GM21526 (cell line): ENCODE measurements at regions not wholly inside any gene's neighbourhood (a gene's known extent, or its start where the extent isn't known, plus 50 kb on each side); places are given as distances from the start of the nearest gene placed in this dataset.
"Not testable (repeated sequence)": the region's sequence is repeated elsewhere in the genome, so short reads cannot be mapped to it uniquely, and the experiment has no call there.

Source experiments
- ATAC-seq: cut with Tn5 transposase; IDR thresholded peaks from one replicate; pipeline ENCODE4 v1.9.1; 2021; ENCODE audit warnings: moderate library complexity; ENCODE audit not compliant: unreplicated experiment, low FRiP score

DNA sequence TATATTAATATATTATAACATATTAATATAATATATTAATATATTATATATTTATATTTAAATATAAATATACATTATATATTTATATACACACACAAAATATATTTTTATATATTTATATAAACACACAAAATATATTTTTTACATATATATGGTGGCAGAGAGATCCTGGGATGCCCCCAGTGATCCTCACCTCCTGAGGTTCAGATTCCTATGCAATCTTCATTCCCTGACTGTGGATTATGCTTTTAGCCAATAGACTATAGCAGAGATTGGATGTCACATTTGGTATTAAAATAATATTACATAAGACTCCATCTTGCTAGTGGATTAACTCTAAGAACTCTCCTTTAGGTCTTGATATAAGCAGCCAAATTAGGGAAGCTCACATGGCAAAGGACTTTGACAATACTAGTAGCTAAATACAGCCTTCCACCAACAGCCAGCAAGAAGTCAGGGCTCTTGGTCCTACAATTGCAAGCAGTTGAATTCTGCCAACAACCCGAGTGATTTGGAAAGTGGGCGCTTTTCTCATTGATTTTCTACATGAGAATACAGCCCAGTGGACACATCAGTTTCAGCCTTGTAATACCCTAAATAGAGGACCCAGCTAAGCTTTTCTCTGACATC lies 681.0 kb downstream of the C6orf118 start:
- no peak for ATAC-seq

DNA sequence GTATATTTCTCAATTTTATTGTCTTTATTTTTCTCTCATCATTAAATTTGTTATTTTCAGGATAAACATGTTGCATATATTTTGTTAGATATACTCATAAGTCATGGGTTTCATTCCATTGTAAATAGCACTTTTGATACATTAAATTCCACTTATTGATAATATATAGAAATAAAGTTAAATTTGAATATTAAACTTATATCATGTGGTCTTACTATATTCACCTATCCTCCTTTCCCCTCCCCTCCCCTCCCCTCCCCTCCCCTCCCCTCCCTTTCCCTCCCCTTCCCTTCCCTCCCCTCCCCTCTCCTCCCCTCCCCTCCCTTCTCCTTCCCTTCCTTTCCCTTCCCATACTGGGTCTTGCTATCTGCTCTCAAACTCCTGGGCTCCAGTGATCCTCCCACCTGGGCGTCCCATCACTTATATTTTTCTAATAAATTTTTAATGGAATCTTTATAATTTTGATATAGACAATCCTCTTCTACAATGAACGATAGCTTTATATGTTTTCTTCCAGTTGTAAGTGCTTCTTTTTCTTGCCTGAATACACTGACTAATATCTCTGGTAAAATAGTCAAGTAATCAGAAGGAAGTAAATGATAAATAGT lies 692.4 kb downstream of the C6orf118 start:
- ATAC-seq: no peak

DNA sequence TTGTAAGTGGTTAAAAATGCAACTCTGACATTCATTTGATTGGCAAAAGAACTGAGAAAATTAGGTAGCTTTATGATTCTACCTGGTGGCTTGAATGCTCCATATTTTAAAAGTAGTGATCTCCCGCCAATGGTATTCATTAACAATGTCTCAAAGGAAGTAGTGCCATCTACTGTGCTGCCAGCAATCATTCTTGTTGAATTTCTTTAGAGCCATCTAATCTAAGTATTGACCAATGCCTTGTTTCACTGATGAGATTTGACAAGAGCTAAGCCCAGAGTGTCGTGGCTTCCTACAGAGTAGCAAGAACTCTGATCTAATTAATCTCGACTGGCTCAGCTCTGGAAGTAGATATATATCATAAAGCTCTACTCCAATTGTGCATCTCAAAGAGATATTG lies 696.7 kb downstream of the C6orf118 start:
- ATAC-seq: no peak

DNA sequence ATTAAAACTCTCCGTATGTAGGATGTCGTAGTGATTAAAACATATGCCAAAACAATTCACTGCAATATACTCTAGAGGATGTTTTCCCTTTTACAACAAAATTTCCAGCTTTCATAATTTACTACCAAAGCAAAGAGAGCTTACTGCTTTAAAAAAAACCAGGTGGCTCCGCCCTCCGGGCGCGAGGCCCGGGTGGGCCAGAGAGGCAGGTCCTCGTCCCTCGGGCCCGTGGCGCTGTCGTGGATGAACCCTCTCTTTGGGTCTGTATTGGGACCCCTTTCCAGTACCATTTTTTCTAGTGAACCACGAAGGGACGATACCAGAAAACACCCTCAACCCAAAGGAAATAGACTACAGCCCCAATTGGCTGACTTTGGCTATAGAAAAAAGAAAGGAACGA lies 698.5 kb downstream of the C6orf118 start:
- not testable (repeated sequence) for ATAC-seq

DNA sequence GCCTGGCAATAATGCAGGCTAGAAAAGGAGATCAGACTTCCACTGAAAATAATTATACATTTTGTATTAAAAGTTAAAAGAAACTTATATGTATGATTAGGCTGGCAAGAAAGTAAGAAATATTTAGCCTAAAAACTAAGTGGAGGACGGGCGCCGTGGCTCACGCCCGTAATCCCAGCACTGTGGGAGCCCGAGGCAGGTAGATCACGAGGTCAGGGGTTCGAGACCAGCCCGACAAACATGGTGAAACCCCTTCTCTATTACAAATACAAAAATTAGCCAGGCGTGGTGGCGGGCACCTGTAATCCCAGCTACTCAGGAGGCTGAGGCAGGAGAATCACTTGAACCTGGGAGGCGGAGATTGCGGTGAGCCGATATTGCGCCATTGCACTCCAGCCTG lies 707.0 kb downstream of the C6orf118 start:
- ATAC-seq: not testable (repeated sequence)

DNA sequence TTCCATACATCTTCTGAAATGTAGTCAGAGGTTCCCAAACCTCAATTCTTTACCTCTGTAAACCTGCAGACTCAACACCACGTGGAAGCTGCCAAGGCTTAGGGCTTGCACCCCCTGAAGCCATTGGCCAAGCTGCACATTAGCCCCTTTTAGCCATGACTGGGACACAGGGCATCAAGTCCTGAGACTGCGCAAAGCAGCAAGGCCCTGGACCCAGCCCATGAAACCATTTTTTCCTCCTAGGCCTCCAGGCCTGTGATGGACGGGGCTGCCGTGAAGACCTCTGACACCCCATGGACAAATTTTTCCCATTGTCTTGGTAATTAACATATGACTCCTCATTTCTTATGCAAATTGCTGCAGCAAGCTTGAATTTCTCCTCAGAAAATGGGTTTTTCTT lies 727.8 kb downstream of the C6orf118 start:
- ATAC-seq: no peak

DNA sequence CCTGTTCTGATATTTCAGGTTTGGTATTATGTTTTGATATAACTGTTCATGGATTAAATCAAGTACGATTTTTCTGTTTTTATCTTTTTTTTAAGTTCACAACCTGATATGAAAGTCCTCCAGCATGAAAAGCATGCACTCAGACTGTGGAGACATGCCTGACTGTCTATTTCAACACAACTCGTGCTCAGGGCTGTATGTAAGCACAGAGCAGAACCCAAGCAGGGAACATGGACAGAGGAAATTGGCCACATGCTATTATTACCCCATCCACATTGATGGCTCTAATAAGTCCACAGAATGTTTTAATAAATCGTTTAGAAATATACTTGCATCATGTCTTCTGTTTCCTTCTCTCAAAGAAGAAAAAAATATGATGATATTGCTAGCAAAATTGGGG lies 730.4 kb downstream of the C6orf118 start:
- ATAC-seq: no peak

DNA sequence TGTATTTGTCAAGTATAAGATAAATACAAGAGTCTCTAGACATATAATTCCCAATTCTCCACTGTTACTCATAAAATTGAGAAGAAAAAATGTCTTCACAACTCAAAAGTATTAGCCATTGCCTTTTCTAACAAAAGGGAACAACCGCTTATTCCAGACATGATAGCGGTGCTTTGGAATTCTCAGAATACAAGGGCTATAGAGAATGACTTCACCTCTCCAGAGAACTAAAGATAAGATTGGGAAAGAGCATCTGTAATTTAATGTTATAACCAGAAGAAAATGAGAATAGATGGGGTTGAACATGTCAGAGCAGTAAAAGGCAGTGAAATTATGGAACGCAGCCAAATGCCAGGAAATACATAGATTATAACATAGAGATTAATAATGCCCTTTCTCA lies 730.8 kb downstream of the C6orf118 start:
- ATAC-seq: no peak

DNA sequence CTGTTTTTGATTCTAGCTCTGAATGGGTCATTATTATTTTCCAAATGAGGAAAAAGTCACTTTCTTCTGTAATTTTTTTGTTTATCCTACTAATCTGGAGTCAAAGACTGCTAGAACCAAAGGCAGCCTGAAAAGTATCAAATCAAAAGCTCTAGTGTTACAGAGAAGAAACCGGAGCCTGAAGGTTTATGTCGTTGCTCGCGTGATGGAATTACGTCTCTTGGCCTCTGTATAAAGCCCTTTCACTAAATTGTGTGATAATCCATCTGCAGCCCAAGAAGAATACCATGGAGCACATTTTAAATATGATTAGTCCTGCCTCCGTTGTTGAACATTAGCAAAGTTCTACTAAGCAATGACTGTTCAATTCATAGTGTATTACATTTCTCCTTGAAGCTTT lies 738.6 kb downstream of the C6orf118 start:
- ATAC-seq: no peak

DNA sequence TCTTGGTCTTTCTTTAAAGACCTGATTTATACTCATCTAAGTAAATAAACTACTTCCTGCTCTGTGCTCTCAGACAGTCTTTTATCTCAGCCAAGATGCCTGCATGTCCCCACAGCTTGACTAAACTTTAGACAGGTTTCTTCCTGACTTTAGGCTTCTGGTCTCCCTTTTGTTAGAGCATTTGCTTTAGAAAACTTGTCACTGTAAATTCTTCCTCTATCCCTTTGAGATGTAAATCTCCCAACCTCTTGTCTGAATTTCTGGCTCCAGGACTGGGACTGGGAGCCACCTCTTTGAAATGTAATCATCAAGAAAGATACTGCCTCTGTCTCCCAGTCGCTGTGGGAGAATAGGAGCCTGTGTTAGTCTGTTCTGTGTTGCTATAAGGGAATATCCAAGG lies 739.9 kb downstream of the C6orf118 start:
- no peak for ATAC-seq

DNA sequence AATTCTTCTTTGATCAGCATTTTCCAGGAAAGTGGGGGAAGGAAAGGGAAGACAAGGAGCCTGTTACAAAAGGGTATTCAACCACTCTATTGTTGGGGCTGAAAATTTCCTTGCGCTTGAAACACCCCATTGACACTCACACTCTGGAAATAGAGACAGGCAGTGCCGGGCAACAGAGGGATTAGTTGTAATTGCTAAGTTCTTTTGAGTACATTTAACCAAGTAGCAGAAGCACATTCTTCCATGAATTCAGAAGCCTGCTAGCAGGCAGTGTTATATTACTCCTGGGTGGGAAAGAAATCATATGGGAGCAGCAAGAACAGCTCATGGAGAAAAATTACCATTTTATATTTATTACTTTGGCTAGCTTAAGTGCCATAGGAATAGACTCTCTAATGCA lies 745.5 kb downstream of the C6orf118 start:
- ATAC-seq: no peak

DNA sequence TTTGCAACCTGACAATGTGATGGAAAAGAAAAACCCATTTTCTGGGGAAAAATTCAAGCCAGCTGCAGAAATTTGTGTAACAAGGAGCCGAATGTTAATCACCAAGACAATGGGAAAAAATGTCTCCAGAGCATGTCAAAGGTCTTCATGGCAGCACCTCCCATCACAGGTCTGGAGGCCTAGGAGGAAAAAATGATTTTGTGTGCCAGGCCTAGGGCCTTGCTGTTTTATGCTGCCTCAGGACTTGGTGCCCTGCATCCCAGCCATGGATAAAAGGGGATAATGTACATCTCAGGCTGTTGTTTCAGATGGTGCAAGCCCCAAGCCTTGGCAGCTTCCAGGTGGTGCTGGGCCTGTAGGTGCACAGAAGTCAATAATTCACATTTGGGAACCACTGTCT lies 747.7 kb downstream of the C6orf118 start:
- no peak for ATAC-seq

DNA sequence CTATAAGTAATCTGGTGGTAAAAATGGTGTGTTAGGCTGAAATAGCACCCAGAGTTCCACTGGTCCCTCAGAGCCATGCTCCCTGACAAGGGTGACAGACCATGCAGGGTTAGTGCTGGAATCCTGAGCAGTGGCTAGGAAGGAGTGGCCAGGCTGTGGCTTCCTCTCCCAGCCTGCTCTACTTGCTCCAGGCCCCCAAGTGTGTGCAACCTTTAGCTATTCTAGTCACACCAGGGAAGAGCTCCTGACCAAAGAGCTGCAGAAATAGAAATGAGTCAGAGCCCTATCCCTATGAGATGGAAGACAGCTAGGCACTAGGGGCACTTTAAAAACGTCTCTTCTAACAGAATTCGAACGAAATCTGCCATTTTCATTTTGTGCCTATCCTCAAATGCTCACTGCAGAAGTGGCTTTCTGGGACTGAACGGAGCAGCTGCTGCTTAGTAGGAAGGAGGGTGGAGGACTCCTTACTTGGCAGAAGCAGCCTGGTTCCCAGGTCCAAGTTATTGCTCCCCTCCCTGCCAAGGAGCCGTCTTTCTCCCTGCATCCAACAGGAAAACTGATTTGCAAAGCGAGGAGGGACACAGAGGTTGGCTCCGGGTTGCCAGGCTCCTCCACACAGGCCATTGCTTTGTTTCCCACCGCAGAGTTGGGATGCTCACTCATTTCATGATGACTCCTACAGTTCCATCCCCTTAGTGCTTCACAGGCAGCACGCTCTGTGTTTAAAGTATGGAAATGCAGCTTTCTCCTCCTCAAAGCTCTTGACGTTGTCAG lies 754.5 kb downstream of the C6orf118 start:
- ATAC-seq: no peak

DNA sequence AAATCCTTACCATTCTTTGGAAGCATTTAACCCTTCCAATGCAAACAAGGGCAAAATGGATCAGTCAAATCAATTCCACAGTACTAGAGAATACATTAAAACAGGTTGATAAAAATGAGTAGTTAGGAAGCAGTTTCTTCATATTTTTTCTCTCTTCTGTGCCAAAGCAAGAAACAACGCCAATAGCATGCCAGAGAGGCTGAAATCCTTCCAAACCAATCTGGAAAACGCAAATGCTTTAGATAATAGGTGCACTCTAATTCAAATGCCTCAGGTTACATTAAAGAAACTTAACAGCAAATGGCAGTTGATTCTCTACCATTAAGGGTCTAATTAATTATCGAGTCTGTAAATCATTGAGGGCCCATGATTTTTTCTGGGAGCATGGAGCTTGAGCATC lies 755.2 kb downstream of the C6orf118 start:
- ATAC-seq: no peak

DNA sequence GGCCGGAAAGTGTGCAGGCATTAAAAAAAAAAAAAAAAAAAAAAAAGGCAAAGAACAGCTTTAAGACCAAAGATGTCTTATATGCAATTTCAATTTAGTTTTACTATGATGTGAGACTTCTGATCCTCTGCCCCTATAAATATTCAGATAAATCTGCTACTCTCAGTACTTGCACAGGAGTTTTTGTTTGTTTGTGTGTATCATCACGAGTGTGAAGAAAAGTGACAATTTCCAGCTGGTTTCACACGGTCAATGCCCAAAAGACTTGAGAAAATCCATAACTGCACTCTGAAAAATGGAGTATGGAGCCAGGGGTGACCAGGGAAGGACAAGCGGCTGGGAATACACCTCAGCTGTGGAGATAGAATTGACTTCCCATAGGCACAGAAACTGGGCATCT lies 757.7 kb downstream of the C6orf118 start:
- no peak for ATAC-seq

DNA sequence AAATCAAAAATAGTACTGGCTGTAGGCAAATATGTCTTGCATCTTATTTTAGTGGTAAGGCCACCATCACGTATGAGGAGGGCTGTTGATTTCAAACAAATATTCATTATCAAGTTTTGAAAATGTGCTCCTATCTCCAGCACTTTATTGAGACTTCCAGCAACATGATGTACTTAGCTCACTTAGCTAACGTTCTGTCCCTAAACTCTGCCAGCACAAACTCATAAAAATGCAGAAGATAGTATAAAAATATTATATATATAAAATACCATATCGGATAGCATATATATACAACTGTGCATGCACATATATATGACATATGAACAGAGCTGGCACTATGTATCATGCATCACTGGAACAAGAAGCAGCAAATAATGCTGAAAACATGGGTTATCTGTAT lies 762.3 kb downstream of the C6orf118 start:
- no peak for ATAC-seq

DNA sequence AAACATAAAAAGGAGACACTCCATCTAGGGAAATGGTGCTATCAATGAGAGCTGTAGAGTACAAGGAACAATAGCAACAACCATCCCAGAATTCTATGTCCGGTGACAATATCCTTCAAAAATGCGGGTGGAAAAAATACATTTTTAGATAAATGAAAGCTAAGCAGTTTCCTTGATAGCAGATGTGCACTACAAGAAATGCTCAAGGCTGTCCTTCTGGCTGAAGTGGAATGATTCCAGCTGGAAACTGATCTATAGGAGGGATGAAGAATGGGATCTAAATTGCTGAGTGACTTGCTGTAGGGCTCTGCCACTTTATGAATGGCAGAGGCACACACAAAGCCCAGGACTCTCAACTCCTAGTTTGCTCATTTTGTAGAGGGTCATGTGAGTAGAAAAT lies 763.1 kb downstream of the C6orf118 start:
- no peak for ATAC-seq

DNA sequence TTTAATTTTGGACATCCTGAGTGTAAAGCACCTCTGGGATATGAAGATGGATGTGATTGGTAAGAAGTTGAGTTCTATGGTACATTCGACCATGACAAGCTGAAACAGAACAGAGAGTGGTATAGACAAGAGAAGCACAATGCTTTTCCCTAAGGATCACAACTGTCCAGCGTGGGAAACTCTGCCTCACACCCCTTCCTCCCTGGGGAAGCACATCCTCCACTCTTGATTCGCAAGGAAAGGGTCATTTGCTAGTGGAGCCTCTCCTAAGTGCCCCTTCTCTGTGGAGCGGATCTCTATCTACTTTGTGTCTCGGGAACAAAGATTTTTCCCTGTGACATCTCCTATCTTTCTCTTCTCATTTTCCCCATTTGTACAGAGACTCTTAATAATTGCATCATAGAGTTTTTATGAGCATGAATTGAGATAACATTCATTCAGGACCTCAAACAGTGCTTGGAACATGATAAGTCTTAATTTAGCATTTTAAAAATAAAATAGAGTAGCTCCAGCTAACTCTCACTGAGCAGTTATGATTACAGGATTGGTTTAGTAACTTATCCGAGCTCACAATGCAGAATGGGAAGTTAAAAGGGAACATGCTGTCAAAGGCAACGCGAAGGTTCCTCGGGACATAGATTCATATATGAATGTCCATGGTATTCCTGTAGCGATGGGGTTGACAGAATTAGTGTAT lies 775.2 kb downstream of the C6orf118 start:
- no peak for ATAC-seq

DNA sequence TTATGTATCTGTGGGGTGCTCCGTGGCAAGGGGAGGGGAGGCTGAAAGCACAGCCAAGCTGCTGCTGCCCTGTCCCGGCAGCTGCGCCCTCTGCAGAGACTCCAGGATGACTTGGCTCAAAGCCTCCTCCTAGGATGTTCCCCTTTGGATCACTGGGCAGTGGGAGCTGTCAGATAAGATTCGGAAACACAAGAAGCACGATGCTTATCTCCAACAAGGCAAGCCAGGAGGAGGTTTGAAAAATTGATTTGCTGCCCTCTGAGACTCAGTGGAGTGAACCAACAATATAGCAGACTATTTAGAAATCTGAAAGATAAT lies 776.4 kb downstream of the C6orf118 start:
- no peak for ATAC-seq

DNA sequence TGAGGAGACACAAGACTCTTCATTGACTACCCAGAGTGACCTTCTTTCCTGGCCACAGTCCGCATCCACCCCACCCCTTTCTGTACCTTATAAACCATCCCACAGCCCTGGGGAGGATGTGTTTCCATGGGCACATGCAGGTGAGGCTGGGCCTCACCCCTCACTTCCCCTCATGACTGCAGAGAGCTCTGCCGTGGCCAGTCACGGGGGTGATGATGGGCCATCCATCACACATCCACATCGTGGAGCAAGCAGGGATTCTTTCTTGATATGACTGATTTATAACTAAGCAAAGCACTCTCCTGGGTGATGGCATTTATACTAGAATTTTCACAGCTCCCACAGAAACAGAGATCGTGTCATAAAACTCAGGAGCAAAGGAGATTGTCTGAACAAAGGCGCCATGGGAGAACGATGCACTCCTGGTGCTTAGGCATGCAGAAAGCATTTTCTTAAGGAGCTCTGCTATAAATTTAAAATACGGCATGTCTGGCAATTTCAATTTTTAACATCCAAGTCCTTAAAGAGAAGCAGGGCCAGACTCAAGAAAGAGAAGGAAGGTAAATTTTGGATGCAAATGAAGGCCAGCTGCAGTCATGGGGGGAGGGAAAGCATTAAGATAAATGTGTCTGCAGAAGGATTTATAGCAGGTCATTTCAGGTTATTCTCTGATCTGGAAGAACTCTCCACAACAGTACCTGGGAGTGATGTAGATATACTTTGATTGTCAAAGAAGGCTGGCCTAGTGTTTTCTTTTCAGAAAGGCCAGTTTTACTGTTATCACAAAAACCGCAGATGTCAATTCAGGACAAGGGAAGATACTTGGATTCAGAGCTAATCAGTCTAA lies 777.0 kb downstream of the C6orf118 start:
- no peak for ATAC-seq

DNA sequence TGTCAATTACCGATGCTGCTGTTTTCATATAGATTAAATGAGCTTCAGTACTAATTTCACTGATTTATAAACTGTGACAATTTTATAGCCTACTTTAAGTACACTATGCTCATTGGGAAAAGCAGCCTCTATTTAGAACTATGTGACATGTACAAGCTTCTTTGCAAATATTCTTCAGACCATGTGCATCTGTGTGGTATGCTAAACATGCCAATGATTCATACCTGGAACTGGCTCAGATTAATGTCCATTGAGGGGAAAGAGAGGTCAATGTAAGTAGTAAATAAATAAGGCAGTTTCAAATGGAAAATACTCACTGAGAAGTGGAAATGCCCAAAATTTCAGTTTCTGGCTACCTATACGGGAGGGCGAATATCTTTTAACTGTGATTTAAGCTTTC lies 777.7 kb downstream of the C6orf118 start:
- no peak for ATAC-seq
